ENCODE measurements at regions not wholly inside any gene's neighbourhood (a gene's known extent, or its start where the extent isn't known, plus 50 kb on each side); places are given as distances from the start of the nearest gene placed in this dataset.
"Not testable (repeated sequence)": the region's sequence is repeated elsewhere in the genome, so short reads cannot be mapped to it uniquely, and the experiment has no call there.

DNA sequence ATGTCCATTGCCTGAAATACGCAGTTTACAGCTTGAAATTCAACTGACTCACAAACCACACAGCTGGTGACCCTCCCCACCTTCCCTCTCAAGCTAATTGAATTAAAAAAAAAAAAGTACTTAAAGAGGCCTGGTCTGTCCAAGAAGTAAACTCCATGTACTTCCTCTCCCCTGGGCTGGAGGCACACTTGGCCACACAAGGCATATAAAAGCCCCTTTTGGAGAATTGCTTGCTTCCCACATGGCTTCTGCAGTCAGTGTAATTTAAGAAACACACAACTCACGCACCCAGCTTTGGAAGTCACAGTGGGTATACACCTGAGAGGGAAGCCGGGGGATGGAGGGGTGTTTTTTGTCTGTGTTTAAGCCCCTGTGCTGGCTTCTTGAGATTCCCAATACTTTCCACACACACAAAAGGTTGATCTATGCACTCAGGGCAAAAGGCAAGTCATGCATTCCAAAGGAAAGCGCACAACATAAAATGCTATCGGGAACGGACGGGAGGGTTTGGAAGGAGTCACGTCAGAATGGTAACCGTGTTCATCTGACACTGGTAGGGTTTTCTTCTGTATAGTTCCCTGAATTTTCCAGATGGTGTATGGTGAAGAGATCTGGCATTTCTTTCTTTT lies 106.6 kb upstream of the ALDH1A3 start:
- Mint-ChIP-seq H3K27me3 (ENCODE audit: low read depth) (no peaks in the 10 kb centered on the region), H3K9me3 (no peaks in the 10 kb centered on the region), H3K27ac (ENCODE audit: unreplicated experiment) (no peak overlapping the region), H3K36me3 (ENCODE audit: low read depth) (peaks cover 5% of the 10 kb centered on the region), H3K4me1 (peaks cover 11% of the 10 kb centered on the region), H3K4me3 (no peak overlapping the region)
- TF ChIP-seq, protein P1, sequence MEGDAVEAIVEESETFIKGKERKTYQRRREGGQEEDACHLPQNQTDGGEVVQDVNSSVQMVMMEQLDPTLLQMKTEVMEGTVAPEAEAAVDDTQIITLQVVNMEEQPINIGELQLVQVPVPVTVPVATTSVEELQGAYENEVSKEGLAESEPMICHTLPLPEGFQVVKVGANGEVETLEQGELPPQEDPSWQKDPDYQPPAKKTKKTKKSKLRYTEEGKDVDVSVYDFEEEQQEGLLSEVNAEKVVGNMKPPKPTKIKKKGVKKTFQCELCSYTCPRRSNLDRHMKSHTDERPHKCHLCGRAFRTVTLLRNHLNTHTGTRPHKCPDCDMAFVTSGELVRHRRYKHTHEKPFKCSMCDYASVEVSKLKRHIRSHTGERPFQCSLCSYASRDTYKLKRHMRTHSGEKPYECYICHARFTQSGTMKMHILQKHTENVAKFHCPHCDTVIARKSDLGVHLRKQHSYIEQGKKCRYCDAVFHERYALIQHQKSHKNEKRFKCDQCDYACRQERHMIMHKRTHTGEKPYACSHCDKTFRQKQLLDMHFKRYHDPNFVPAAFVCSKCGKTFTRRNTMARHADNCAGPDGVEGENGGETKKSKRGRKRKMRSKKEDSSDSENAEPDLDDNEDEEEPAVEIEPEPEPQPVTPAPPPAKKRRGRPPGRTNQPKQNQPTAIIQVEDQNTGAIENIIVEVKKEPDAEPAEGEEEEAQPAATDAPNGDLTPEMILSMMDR (conservative IDR thresholded peaks at IDR 0.05), result no peak
- DNase-seq (ENCODE audit: low read depth, low spot score), result no peak

DNA sequence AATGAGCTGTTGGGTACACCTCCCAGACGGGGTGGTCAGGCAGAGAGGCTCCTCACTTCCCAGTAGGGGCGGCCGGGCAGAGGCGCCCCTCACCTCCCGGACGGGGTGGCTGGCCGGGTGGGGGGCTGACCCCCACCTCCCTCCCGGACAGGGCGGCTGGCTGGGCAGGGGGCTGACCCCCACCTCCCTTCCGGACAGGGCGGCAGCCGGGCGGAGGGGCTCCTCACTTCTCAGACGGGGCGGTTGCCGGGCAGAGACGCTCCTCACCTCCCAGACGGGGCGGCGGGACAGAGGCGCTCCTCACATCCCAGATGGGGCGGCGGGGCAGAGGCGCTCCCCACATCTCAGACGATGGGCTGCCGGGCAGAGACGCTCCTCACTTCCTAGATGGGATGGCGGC lies 105.6 kb upstream of the ALDH1A3 start:
- not testable (repeated sequence) for H3K36me3 Mint-ChIP-seq (ENCODE audit: low read depth); H3K27ac Mint-ChIP-seq (ENCODE audit: unreplicated experiment); H3K4me3 Mint-ChIP-seq; H3K27me3 Mint-ChIP-seq (ENCODE audit: low read depth); DNase-seq (ENCODE audit: low read depth, low spot score); H3K9me3 Mint-ChIP-seq
- H3K4me1 Mint-ChIP-seq, result peaks cover 11% of the 10 kb centered on the region

DNA sequence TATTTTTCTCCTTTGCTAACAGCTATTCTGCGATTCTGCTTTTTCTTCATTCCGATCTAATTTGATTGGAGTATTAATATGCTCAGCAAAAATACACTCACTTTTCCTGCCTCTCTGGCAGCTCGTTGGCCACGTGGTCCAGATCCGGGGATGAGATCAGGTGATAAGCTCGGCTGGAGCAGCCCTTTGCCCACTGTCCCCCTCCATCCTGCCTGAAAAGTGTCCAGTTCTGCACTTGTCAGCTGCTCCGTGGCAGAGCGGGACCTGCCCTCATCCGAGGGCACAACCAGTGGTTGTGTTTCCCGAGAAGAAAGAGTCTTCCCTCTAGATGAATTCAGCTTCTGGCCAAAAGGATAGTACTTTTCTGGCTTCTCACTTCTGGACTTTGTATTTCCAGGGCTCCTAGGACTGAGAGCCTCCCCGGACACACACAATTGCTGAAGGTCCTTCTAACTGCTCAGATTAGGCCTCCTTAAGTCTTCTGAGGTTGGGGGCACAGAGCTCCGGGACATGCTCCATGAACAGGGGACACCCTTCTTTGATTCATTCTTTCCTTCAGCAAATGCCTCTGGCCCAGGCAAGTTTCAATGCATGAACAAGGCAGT lies 103.9 kb upstream of the ALDH1A3 start:
- TF ChIP-seq, protein P1 (conservative IDR thresholded peaks at IDR 0.05), result no peak
- H3K4me3 Mint-ChIP-seq, result no peak overlapping the region
- H3K9me3 Mint-ChIP-seq, result no peaks in the 10 kb centered on the region
- peak; percentile 0 for DNase-seq (ENCODE audit: low read depth, low spot score)
- H3K4me1 Mint-ChIP-seq, result peaks cover 11% of the 10 kb centered on the region
- H3K27ac Mint-ChIP-seq (ENCODE audit: unreplicated experiment), result no peak overlapping the region
- H3K36me3 Mint-ChIP-seq (ENCODE audit: low read depth), result peaks cover 5% of the 10 kb centered on the region
- H3K27me3 Mint-ChIP-seq (ENCODE audit: low read depth), result no peaks in the 10 kb centered on the region

DNA sequence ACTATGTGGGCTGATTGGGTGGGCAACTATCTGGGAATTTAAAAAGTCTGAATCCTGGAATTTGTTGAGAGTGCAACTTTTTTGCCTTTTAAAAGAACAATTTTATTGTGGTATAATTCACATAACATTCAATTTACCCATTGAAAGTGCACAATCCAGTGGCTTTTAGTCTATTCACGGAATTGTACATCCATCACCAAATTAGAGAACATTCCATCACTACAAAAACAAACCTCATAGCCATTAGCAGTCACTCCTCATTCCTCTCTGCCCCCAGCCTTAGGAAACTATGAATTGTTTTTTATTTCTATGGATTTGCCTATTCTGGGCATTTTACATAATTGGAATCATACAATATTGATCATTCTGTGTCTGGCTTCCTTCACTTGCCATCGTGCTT lies 101.8 kb upstream of the ALDH1A3 start:
- Mint-ChIP-seq H3K4me3 (no peak overlapping the region), H3K9me3 (no peaks in the 10 kb centered on the region), H3K36me3 (ENCODE audit: low read depth) (peaks cover 5% of the 10 kb centered on the region), H3K27me3 (ENCODE audit: low read depth) (no peaks in the 10 kb centered on the region), H3K4me1 (peaks cover 6% of the 10 kb centered on the region), H3K27ac (ENCODE audit: unreplicated experiment) (no peak overlapping the region)
- TF ChIP-seq, protein P1 (conservative IDR thresholded peaks at IDR 0.05), result no peak
- no peak for DNase-seq (ENCODE audit: low read depth, low spot score)

DNA sequence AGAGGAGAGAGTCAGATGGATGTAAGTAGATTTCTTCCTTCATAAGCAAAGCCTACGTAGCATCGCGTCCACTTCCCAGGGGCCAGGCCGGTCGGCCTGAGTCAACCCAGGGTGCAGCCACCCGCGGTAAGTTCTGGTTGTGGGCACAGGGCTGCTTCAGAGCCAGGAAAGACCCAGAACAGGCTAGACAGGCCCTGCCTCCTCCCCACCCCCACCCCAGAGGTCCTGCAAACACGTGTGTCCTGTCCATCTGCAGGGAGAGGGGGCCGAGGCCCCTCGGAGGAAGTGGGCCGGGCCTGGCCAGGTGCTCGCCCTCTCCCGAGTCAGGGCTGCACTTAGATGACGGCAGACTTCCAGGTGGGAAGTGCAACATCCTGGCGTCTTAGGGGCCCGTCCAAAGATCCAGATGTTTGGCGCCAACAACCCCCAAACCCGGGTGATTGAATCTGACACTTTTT lies 100.8 kb upstream of the ALDH1A3 start:
- H3K27me3 Mint-ChIP-seq (ENCODE audit: low read depth), result no peaks in the 10 kb centered on the region
- TF ChIP-seq, protein P1 (conservative IDR thresholded peaks at IDR 0.05), result no peak
- peaks cover 2% of the 10 kb centered on the region for H3K36me3 Mint-ChIP-seq (ENCODE audit: low read depth)
- H3K27ac Mint-ChIP-seq (ENCODE audit: unreplicated experiment), result no peak overlapping the region
- no peaks in the 10 kb centered on the region for H3K9me3 Mint-ChIP-seq
- H3K4me1 Mint-ChIP-seq, result no peaks in the 10 kb centered on the region
- DNase-seq (ENCODE audit: low read depth, low spot score), result no peak
- no peak overlapping the region for H3K4me3 Mint-ChIP-seq

Data from neural crest cell (in vitro differentiated cells).